Breast epithelium (tissue), 3 donors: ENCODE measurements at regions not wholly inside any gene's neighbourhood (a gene's known extent, or its start where the extent isn't known, plus 50 kb on each side); places are given as distances from the start of the nearest gene placed in this dataset.

Source experiments
- CTCF ChIP-seq, 3 donors: fragments of 450-650 bp; IDR thresholded peaks; one replicate each; pipeline ENCODE4 v1.5.1; 2016 to 2017; ENCODE audit warnings: antibody characterized with exemption in 3 of 3, mild to moderate bottlenecking in 3 of 3, moderate library complexity in 3 of 3
- POLR2A ChIP-seq: fragments of 450-650 bp; IDR thresholded peaks from one replicate; pipeline ENCODE4 v1.6.1; 2016; ENCODE audit warnings: antibody characterized with exemption, mild to moderate bottlenecking, moderate library complexity

GRCh38 chr5:92505145-92505544 lies 1075.9 kb downstream of the NR2F1-AS1 start:
- TF ChIP-seq CTCF (IDR thresholded peaks at IDR 0.05) (no peak), POLR2A (no peak)
